Gastroesophageal sphincter (tissue), 4 donors: ENCODE measurements at regions not wholly inside any gene's neighbourhood (a gene's known extent, or its start where the extent isn't known, plus 50 kb on each side); places are given as distances from the start of the nearest gene placed in this dataset.
"Not testable (repeated sequence)": the region's sequence is repeated elsewhere in the genome, so short reads cannot be mapped to it uniquely, and the experiment has no call there.

ENCODE experiments used
- ATAC-seq: fragments of 150-250 bp; one replicate; pipeline ENCODE4 v1.9.1; 2016; ENCODE audit warnings: mild to moderate bottlenecking, moderate library complexity
- H3K27ac ChIP-seq, 4 donors: fragments of 200-600 bp; sonication (generic) in 3 of 4; 1 replicate in 3 of 4; 2 replicates in 1 of 4; pipeline ENCODE4 v1.5.1; 2016 to 2019
- H3K27me3 ChIP-seq: fragments of 200-600 bp; sonication (generic); one replicate; pipeline ENCODE4 v1.5.1; 2019
- H3K36me3 ChIP-seq, 2 donors: fragments of 200-600 bp; sonication (generic); one replicate each; pipeline ENCODE4 v1.5.1; 2019; ENCODE audit warnings: control low read depth in 1 of 2
- H3K4me1 ChIP-seq, 3 donors: fragments of 200-600 bp; sonication (generic); 1 replicate in 2 of 3; 2 replicates in 1 of 3; pipeline ENCODE4 v1.5.1; 2016 to 2019; ENCODE audit warnings: control low read depth in 2 of 3
- H3K4me3 ChIP-seq, 2 donors: fragments of 200-600 bp; sonication (generic); one replicate each; pipeline ENCODE4 v1.5.1; 2019; ENCODE audit warnings: mild to moderate bottlenecking in 1 of 2, moderate library complexity in 1 of 2
- H3K9me3 ChIP-seq, 3 donors: fragments of 200-600 bp; sonication (generic); one replicate each; pipeline ENCODE4 v1.5.1; 2017 to 2019; ENCODE audit warnings: control low read depth in 2 of 3
- EP300 ChIP-seq: sonication (generic); formaldehyde crosslinking; IDR thresholded peaks from one replicate; pipeline ENCODE4 v1.6.1; 2017; ENCODE audit warnings: antibody characterized with exemption, mild to moderate bottlenecking
- POLR2A ChIP-seq, 2 donors: fragments of 450-650 bp; IDR thresholded peaks; one replicate each; pipeline ENCODE4 v1.6.1; 2017; ENCODE audit warnings: antibody characterized with exemption in 2 of 2, mild to moderate bottlenecking in 2 of 2, moderate library complexity in 1 of 2
- POLR2AphosphoS5 ChIP-seq: sonication (generic); formaldehyde crosslinking; IDR thresholded peaks from one replicate; pipeline ENCODE4 v1.6.1; 2017; ENCODE audit warnings: antibody characterized with exemption
- WGBS, 2 donors: methylation state at CpG; one replicate each; pipeline ENCODE4 v1.1.5; 2018; ENCODE audit warnings: low coverage in 1 of 2; 5-methylcytosine and 5-hydroxymethylcytosine counted together
- TF ChIP-seq, protein P1 (sequence below), 4 experiments: fragments of 200-600 bp in 2 of 4; fragments of 450-650 bp in 2 of 4; sonication (generic) in 1 of 4; IDR thresholded peaks; one replicate each; pipeline ENCODE4 v1.5.1; 2017 to 2019; ENCODE audit warnings: antibody characterized with exemption in 4 of 4, mild to moderate bottlenecking in 2 of 4, moderate library complexity in 2 of 4

DNA sequence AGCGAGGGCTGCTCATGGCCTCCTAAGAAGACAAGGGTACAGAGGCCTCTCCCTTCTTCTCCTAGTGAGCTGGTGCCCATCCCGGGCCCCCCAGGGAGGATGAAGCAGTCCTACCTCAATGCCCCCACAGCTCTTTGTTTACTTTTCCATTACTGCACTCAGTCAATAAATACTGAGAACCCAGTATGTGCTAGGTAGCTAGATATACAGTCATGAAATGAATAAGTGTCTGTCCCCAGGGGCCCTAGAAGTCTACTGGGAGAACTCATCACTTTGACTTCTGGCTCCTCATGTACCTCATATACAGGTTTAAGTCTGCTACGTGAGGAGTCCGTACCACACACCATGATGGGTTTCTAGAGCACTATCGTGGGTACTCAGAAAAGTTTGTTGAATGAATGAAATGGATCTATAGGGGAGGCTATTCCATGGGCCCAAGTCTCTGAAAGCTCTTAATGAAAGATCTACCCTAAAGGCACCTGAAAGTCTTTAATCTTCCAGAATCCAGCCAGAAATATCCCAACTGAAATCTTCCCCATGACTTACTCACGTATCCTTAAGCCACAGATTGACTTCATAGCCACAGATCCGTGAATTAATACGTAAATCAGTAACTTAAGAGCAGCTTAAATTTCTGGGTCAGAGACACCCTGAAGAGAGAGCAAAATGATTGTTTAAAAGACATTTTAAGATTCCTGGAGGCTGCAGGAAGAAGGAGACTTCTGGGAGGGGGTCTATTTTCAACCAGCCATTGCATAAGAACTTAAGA, 51.6 kb upstream of the POMP start:
- no peak for ATAC-seq
- no peak overlapping the region for H3K27ac ChIP-seq
- no peaks in the 10 kb centered on the region for H3K36me3 ChIP-seq
- TF ChIP-seq POLR2A (IDR thresholded peaks at IDR 0.05) (no peak), EP300 (no peak), POLR2AphosphoS5 (no peak)
- TF ChIP-seq, protein P1, sequence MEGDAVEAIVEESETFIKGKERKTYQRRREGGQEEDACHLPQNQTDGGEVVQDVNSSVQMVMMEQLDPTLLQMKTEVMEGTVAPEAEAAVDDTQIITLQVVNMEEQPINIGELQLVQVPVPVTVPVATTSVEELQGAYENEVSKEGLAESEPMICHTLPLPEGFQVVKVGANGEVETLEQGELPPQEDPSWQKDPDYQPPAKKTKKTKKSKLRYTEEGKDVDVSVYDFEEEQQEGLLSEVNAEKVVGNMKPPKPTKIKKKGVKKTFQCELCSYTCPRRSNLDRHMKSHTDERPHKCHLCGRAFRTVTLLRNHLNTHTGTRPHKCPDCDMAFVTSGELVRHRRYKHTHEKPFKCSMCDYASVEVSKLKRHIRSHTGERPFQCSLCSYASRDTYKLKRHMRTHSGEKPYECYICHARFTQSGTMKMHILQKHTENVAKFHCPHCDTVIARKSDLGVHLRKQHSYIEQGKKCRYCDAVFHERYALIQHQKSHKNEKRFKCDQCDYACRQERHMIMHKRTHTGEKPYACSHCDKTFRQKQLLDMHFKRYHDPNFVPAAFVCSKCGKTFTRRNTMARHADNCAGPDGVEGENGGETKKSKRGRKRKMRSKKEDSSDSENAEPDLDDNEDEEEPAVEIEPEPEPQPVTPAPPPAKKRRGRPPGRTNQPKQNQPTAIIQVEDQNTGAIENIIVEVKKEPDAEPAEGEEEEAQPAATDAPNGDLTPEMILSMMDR (IDR thresholded peaks at IDR 0.05) = no peak
- no peaks in the 10 kb centered on the region for H3K9me3 ChIP-seq
- no peak overlapping the region for H3K4me3 ChIP-seq
- no peaks in the 10 kb centered on the region for H3K27me3 ChIP-seq
- WGBS, 2 donors = 82 to 88% methylated on average over 4 to 8 of the region's 8 CpGs
- H3K4me1 ChIP-seq = no peaks in the 10 kb centered on the region

DNA sequence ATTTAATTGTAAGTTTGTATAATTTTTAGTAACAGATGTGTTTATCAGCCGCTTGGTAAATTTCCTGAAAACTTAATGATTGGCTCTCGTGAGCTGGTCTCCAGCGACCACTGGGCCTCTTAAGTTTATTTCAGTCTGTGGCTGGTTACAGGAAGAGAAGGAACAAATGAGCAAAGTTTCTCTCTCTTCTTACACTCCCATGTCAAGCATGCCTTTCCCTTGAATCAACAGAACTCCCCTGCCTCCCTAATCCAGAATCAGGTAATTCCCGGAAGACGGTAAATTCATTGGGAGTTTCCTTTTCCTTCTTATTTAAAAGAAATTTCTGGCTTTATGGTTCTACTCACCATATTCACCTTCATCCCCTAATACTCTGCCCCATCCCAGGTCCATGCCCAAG, 52.5 kb upstream of the POMP start:
- H3K27me3 ChIP-seq = no peaks in the 10 kb centered on the region
- ATAC-seq = no peak
- no peaks in the 10 kb centered on the region for H3K9me3 ChIP-seq
- H3K4me1 ChIP-seq = no peaks in the 10 kb centered on the region
- no peaks in the 10 kb centered on the region for H3K36me3 ChIP-seq
- WGBS, 2 donors = 70 to 89% methylated on average over 5 of the region's 5 CpGs
- H3K4me3 ChIP-seq = no peak overlapping the region
- TF ChIP-seq, protein P1 (IDR thresholded peaks at IDR 0.05) = no peak
- TF ChIP-seq POLR2AphosphoS5 (no peak), POLR2A (IDR thresholded peaks at IDR 0.05) (no peak), EP300 (no peak)
- H3K27ac ChIP-seq = no peak overlapping the region

DNA sequence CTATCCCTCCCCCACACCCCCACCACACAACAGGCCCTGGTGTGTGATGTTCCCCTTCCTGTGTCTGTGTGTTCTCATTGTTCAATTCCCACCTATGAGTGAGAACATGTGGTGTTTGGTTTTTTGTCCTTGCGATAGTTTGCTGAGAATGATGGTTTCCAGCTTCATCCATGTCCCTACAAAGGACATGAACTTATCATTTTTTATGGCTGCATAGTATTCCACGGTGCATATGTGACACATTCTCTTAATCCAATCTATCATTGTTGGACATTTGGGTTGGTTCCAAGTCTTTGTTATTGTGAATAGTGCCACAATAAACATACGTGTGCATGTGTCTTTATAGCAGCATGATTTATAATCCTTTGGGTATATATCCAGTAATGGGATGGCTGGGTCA, 53.8 kb upstream of the POMP start:
- H3K4me1 ChIP-seq, ATAC-seq, H3K36me3 ChIP-seq, H3K27me3 ChIP-seq, H3K4me3 ChIP-seq, H3K27ac ChIP-seq, H3K9me3 ChIP-seq: not testable (repeated sequence)
- WGBS, 2 donors = 74 to 100% methylated on average over 1 to 3 of the region's 3 CpGs

GRCh38 chr13:28603043-28603664, 55.8 kb upstream of the POMP start:
- no peak for TF ChIP-seq POLR2AphosphoS5
- TF ChIP-seq EP300 = no peak
- no peak for TF ChIP-seq POLR2A (IDR thresholded peaks at IDR 0.05)
- TF ChIP-seq, protein P1 (IDR thresholded peaks at IDR 0.05) = no peak
- WGBS, 2 donors = 44% methylated on average over 2 to 3 of the region's 6 CpGs
- H3K4me3 ChIP-seq = no peak overlapping the region
- H3K9me3 ChIP-seq = peaks cover 0 to 4% (median 0%) of the 10 kb centered on the region in 3 donors
- no peak overlapping the region for H3K27ac ChIP-seq
- no peak for ATAC-seq
- no peaks in the 10 kb centered on the region for H3K27me3 ChIP-seq
- no peaks in the 10 kb centered on the region for H3K4me1 ChIP-seq
- no peaks in the 10 kb centered on the region for H3K36me3 ChIP-seq

- no peaks in the 10 kb centered on the region for H3K27me3 ChIP-seq
- no peak overlapping the region for H3K27ac ChIP-seq
- no peak overlapping the region for H3K4me3 ChIP-seq
- H3K4me1 ChIP-seq = no peaks in the 10 kb centered on the region
- 82 to 95% methylated on average over 2 of the region's 2 CpGs for WGBS, 2 donors
- peaks cover 0 to 5% (median 0%) of the 10 kb centered on the region in 3 donors for H3K9me3 ChIP-seq
- H3K36me3 ChIP-seq = no peaks in the 10 kb centered on the region
- TF ChIP-seq EP300 (no peak), POLR2AphosphoS5 (no peak), POLR2A (IDR thresholded peaks at IDR 0.05) (no peak)
- TF ChIP-seq, protein P1 (IDR thresholded peaks at IDR 0.05) = no peak
- no peak for ATAC-seq
Observed at GRCh38 chr13:28602580-28602979, 56.4 kb upstream of the POMP start.
